ENCODE measurements at regions not wholly inside any gene's neighbourhood (a gene's known extent, or its start where the extent isn't known, plus 50 kb on each side); places are given as distances from the start of the nearest gene placed in this dataset.
"Not testable (repeated sequence)": the region's sequence is repeated elsewhere in the genome, so short reads cannot be mapped to it uniquely, and the experiment has no call there.

GRCh38 chr4:30208731-30209435 is 511.3 kb upstream of the PCDH7 start:
- DNase-seq (no peak), ATAC-seq (no peak)
- Histone ChIP-seq H3K27ac (no peak overlapping the region), H3K36me3 (no peaks in the 10 kb centered on the region), H3K4me1 (no peaks in the 10 kb centered on the region), H3K27me3 (ENCODE audit: low read depth) (no peaks in the 10 kb centered on the region), H3K9me3 (no peaks in the 10 kb centered on the region), H3K4me3 (no peak overlapping the region)
- TF ChIP-seq, protein P1, sequence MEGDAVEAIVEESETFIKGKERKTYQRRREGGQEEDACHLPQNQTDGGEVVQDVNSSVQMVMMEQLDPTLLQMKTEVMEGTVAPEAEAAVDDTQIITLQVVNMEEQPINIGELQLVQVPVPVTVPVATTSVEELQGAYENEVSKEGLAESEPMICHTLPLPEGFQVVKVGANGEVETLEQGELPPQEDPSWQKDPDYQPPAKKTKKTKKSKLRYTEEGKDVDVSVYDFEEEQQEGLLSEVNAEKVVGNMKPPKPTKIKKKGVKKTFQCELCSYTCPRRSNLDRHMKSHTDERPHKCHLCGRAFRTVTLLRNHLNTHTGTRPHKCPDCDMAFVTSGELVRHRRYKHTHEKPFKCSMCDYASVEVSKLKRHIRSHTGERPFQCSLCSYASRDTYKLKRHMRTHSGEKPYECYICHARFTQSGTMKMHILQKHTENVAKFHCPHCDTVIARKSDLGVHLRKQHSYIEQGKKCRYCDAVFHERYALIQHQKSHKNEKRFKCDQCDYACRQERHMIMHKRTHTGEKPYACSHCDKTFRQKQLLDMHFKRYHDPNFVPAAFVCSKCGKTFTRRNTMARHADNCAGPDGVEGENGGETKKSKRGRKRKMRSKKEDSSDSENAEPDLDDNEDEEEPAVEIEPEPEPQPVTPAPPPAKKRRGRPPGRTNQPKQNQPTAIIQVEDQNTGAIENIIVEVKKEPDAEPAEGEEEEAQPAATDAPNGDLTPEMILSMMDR (IDR thresholded peaks at IDR 0.05) = no peak
- intact Hi-C loops (cut with DNase I) = no loop called here

GRCh38 chr4:30215973-30216372 is 504.2 kb upstream of the PCDH7 start:
- intact Hi-C loops (cut with DNase I) = not testable (repeated sequence)

GRCh38 chr4:30245140-30245539 is 475.0 kb upstream of the PCDH7 start:
- H3K36me3 ChIP-seq = no peaks in the 10 kb centered on the region
- TF ChIP-seq, protein P1 (IDR thresholded peaks at IDR 0.05) = no peak
- no peaks in the 10 kb centered on the region for H3K4me1 ChIP-seq
- intact Hi-C loops (cut with DNase I) = no loop called here
- H3K9me3 ChIP-seq = peaks cover 3% of the 10 kb centered on the region
- no peak overlapping the region for H3K4me3 ChIP-seq
- DNase-seq = no peak
- no peaks in the 10 kb centered on the region for H3K27me3 ChIP-seq (ENCODE audit: low read depth)
- no peak overlapping the region for H3K27ac ChIP-seq
- ATAC-seq = no peak

More at GRCh38 chr4:30215973-30216372, 504.2 kb upstream of the PCDH7 start:
- H3K27ac ChIP-seq; DNase-seq; H3K27me3 ChIP-seq (ENCODE audit: low read depth); H3K4me1 ChIP-seq; ATAC-seq; H3K4me3 ChIP-seq; H3K36me3 ChIP-seq: not testable (repeated sequence)
- H3K9me3 ChIP-seq = peaks cover 12% of the 10 kb centered on the region

GRCh38 chr4:30256116-30256832 is 463.9 kb upstream of the PCDH7 start:
- H3K9me3 ChIP-seq = no peaks in the 10 kb centered on the region
- H3K36me3 ChIP-seq = no peaks in the 10 kb centered on the region
- no peak overlapping the region for H3K4me3 ChIP-seq
- intact Hi-C loops (cut with DNase I) = no loop called here
- no peak overlapping the region for H3K27ac ChIP-seq
- no peak for DNase-seq
- TF ChIP-seq, protein P1 (IDR thresholded peaks at IDR 0.05) = no peak
- no peak for ATAC-seq
- H3K27me3 ChIP-seq (ENCODE audit: low read depth) = no peaks in the 10 kb centered on the region
- H3K4me1 ChIP-seq = no peaks in the 10 kb centered on the region

DNA sequence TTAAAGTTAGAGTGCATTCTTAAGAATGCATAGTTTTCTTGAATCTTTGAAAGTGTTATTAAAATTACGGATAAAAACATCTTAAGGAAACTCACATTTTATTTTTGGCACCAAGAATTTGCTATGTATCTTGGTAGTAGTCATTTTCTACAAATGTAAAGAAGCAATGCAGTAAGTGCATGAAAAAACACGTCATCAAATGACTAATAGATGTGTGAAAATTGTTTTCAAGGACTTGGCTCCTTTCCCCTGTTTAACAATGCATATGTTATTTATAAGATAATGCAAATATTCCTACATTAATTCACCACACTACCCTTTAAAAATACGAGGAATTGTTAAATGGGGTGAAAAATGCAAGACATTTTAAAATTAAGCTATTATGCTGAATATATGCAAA is 461.2 kb upstream of the PCDH7 start:
- intact Hi-C loops (cut with DNase I) = no loop called here
- no peak for ATAC-seq
- no peaks in the 10 kb centered on the region for H3K27me3 ChIP-seq (ENCODE audit: low read depth)

More for the DNA sequence above, 461.2 kb upstream of the PCDH7 start:
- TF ChIP-seq, protein P1 (IDR thresholded peaks at IDR 0.05) = no peak
- Histone ChIP-seq H3K27ac (no peak overlapping the region), H3K4me1 (no peaks in the 10 kb centered on the region), H3K4me3 (no peak overlapping the region), H3K9me3 (no peaks in the 10 kb centered on the region), H3K36me3 (no peaks in the 10 kb centered on the region)
- no peak for DNase-seq

Data from lower lobe of right lung (tissue), 2 donors.